A549 (cell line): ENCODE measurements at regions not wholly inside any gene's neighbourhood (a gene's known extent, or its start where the extent isn't known, plus 50 kb on each side); places are given as distances from the start of the nearest gene placed in this dataset.

Experiments used
- ESRRA ChIP-seq: fragments of 150-350 bp; IDR thresholded peaks from 2 replicates; pipeline ENCODE4 v1.6.1; 2014; ENCODE audit warnings: mild to moderate bottlenecking, low read length, borderline replicate concordance
- MAFK ChIP-seq: fragments of 450-650 bp; IDR thresholded peaks from 2 replicates; pipeline ENCODE4 v1.6.1; 2014; ENCODE audit not compliant: partially characterized antibody
- MAX ChIP-seq: IDR thresholded peaks from 2 replicates; pipeline ENCODE4 v1.6.1; 2012
- MAZ ChIP-seq: fragments of 150-350 bp; IDR thresholded peaks from 2 replicates; pipeline ENCODE4 v1.6.1; 2014; ENCODE audit warnings: antibody characterized with exemption, low read depth, low read length, borderline replicate concordance
- PBX3 ChIP-seq: IDR thresholded peaks from 2 replicates; pipeline ENCODE4 v1.6.1; 2012
- POLR2A ChIP-seq: IDR thresholded peaks from 2 replicates; pipeline ENCODE4 v1.6.1; 2012; ENCODE audit warnings: mild to moderate bottlenecking, low read length
- POLR2AphosphoS2 ChIP-seq: conservative IDR thresholded peaks from 2 replicates; pipeline ENCODE4 v1.6.1; 2012; ENCODE audit warnings: low read length, improper control_type of control experiment, inconsistent platforms
- ZC3H11A ChIP-seq: fragments of 450-650 bp; IDR thresholded peaks from 2 replicates; pipeline ENCODE4 v1.6.1; 2014; ENCODE audit warnings: antibody characterized with exemption, mild to moderate bottlenecking
- TF ChIP-seq, protein P1 (sequence below): fragments of 200-600 bp; sonication (generic); IDR thresholded peaks from 2 replicates; pipeline ENCODE4 v1.6.1; 2016; ENCODE audit warnings: antibody characterized with exemption, mild to moderate bottlenecking, moderate library complexity
- TF ChIP-seq, protein P2 (sequence below): fragments of >200 bp; sonication (Bioruptor Twin); formaldehyde crosslinking; IDR thresholded peaks from 3 replicates; pipeline ENCODE4 v1.5.1; 2016

DNA sequence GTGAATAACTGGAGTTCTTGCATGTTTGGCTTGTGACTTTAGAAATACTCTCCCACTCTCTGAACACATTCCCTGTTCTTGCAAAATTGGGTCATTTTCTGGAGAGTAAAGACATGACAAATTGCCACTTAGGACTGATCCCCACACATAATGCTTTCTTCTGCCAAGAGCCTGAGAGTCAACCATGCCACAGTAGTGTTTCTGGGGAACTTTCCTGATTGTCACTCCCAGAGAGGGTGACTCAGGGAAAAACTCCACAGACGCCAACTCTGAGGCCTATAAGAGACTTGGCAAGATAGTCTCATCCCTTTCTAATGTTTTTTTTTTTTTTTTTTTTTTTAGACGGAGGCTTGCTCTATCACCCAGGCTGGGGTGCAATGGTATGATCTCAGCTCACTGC is 157.8 kb downstream of the ATG4C start:
- TF ChIP-seq POLR2A (no peak), MAZ (no peak), ZC3H11A (no peak), MAFK (no peak), ESRRA (no peak), PBX3 (no peak), POLR2AphosphoS2 (no peak), MAX (no peak)
- TF ChIP-seq, protein P1, sequence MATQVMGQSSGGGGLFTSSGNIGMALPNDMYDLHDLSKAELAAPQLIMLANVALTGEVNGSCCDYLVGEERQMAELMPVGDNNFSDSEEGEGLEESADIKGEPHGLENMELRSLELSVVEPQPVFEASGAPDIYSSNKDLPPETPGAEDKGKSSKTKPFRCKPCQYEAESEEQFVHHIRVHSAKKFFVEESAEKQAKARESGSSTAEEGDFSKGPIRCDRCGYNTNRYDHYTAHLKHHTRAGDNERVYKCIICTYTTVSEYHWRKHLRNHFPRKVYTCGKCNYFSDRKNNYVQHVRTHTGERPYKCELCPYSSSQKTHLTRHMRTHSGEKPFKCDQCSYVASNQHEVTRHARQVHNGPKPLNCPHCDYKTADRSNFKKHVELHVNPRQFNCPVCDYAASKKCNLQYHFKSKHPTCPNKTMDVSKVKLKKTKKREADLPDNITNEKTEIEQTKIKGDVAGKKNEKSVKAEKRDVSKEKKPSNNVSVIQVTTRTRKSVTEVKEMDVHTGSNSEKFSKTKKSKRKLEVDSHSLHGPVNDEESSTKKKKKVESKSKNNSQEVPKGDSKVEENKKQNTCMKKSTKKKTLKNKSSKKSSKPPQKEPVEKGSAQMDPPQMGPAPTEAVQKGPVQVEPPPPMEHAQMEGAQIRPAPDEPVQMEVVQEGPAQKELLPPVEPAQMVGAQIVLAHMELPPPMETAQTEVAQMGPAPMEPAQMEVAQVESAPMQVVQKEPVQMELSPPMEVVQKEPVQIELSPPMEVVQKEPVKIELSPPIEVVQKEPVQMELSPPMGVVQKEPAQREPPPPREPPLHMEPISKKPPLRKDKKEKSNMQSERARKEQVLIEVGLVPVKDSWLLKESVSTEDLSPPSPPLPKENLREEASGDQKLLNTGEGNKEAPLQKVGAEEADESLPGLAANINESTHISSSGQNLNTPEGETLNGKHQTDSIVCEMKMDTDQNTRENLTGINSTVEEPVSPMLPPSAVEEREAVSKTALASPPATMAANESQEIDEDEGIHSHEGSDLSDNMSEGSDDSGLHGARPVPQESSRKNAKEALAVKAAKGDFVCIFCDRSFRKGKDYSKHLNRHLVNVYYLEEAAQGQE, result no peak
- TF ChIP-seq, protein P2, sequence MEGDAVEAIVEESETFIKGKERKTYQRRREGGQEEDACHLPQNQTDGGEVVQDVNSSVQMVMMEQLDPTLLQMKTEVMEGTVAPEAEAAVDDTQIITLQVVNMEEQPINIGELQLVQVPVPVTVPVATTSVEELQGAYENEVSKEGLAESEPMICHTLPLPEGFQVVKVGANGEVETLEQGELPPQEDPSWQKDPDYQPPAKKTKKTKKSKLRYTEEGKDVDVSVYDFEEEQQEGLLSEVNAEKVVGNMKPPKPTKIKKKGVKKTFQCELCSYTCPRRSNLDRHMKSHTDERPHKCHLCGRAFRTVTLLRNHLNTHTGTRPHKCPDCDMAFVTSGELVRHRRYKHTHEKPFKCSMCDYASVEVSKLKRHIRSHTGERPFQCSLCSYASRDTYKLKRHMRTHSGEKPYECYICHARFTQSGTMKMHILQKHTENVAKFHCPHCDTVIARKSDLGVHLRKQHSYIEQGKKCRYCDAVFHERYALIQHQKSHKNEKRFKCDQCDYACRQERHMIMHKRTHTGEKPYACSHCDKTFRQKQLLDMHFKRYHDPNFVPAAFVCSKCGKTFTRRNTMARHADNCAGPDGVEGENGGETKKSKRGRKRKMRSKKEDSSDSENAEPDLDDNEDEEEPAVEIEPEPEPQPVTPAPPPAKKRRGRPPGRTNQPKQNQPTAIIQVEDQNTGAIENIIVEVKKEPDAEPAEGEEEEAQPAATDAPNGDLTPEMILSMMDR, result no peak
